NB4 (cell line): ENCODE measurements at regions not wholly inside any gene's neighbourhood (a gene's known extent, or its start where the extent isn't known, plus 50 kb on each side); places are given as distances from the start of the nearest gene placed in this dataset.

Experiments used
- DNase-seq: peaks from one replicate; pipeline ENCODE4 v3.0.0; 2010; ENCODE audit warnings: low read depth
- H3K4me3 ChIP-seq: one replicate; pipeline ENCODE4 v1.5.1; 2011; ENCODE audit warnings: mild to moderate bottlenecking, low read depth, low read length, moderate library complexity
- MYC ChIP-seq: IDR thresholded peaks from 2 replicates; pipeline ENCODE4 v1.6.1; 2011; ENCODE audit warnings: low read depth, low read length
- POLR2A ChIP-seq: IDR thresholded peaks from 2 replicates; pipeline ENCODE4 v1.6.1; 2011; ENCODE audit warnings: mild to moderate bottlenecking; ENCODE audit not compliant: insufficient read length; ENCODE audit errors: extremely low read depth
- TF ChIP-seq, protein P1 (sequence below): IDR thresholded peaks from one replicate; pipeline ENCODE4 v1.5.1; 2012; ENCODE audit warnings: low read depth, low read length
- TF ChIP-seq, protein P2 (sequence below): IDR thresholded peaks from 2 replicates; pipeline ENCODE4 v1.6.1; 2011; ENCODE audit warnings: low read depth, low read length

DNA sequence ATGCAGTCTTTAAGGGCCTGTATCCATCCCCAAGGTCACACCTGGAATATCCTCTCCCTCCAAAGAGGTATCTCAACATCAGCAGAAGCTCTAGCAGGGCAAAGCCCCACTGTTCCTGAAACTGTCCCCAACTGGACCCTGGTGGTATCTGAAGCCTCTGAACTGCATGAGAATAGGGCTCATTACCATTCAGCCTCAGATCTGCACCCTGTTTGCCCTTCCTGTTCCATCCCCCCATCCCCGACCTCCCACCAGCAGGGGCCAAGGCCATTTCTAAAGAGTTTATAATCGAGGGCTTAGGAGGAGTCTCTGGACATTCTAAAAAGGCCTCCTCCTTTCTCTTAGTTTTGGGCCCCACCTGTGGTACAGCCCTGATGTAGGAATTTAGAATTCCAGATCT lies 74.0 kb upstream of the THY1 start:
- DNase-seq = no peak
- TF ChIP-seq POLR2A = no peak
- TF ChIP-seq, protein P1, sequence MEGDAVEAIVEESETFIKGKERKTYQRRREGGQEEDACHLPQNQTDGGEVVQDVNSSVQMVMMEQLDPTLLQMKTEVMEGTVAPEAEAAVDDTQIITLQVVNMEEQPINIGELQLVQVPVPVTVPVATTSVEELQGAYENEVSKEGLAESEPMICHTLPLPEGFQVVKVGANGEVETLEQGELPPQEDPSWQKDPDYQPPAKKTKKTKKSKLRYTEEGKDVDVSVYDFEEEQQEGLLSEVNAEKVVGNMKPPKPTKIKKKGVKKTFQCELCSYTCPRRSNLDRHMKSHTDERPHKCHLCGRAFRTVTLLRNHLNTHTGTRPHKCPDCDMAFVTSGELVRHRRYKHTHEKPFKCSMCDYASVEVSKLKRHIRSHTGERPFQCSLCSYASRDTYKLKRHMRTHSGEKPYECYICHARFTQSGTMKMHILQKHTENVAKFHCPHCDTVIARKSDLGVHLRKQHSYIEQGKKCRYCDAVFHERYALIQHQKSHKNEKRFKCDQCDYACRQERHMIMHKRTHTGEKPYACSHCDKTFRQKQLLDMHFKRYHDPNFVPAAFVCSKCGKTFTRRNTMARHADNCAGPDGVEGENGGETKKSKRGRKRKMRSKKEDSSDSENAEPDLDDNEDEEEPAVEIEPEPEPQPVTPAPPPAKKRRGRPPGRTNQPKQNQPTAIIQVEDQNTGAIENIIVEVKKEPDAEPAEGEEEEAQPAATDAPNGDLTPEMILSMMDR = no peak
- H3K4me3 ChIP-seq = no peak overlapping the region

DNA sequence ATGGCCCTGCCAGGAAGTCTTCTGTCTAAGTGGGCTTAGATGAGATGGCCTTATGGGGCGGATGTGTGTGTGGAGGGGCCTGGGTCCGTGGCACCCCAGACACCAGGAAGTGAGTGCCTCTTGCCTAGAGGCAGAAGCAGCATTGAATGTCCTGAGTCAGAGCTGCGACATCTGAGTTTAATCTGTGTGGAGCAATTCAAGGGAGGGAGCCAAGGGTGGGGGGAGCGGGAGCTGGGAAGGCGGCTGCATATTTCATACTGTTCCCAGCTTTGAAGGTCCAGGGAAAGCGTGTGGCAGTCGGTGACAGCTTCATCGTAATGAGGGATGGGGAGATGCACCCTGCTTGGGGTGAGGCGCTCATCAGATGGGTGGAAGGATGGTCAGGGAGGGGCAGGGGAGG lies 73.5 kb upstream of the THY1 start:
- DNase-seq = no peak
- H3K4me3 ChIP-seq = no peak overlapping the region
- TF ChIP-seq, protein P1 = no peak
- TF ChIP-seq MYC = no peak
- TF ChIP-seq POLR2A = no peak
- TF ChIP-seq, protein P2, sequence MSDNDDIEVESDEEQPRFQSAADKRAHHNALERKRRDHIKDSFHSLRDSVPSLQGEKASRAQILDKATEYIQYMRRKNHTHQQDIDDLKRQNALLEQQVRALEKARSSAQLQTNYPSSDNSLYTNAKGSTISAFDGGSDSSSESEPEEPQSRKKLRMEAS = no peak

DNA sequence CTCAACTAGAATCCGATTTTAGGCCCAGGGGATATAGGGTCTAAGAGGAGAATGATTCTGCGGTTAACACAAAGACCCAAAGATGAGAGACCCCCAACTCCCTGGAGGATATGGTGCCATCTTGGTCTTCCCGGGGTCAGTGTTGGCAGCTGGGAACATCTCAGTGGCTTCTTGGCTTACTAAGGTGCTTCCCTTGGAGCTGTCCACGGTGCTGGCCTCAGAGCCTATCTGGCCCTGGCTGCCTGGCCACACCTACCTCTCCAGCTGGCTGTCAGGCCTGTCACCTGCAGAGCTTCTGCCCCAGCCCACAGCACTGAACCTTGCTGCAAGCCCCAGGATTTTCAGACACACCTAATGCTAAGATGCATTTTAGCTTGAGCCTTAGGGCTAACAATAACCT lies 70.7 kb upstream of the THY1 start:
- TF ChIP-seq, protein P1 = no peak
- TF ChIP-seq, protein P2 = no peak
- TF ChIP-seq MYC (no peak), POLR2A (no peak)
- peak; percentile 47 for DNase-seq
- no peak overlapping the region for H3K4me3 ChIP-seq

DNA sequence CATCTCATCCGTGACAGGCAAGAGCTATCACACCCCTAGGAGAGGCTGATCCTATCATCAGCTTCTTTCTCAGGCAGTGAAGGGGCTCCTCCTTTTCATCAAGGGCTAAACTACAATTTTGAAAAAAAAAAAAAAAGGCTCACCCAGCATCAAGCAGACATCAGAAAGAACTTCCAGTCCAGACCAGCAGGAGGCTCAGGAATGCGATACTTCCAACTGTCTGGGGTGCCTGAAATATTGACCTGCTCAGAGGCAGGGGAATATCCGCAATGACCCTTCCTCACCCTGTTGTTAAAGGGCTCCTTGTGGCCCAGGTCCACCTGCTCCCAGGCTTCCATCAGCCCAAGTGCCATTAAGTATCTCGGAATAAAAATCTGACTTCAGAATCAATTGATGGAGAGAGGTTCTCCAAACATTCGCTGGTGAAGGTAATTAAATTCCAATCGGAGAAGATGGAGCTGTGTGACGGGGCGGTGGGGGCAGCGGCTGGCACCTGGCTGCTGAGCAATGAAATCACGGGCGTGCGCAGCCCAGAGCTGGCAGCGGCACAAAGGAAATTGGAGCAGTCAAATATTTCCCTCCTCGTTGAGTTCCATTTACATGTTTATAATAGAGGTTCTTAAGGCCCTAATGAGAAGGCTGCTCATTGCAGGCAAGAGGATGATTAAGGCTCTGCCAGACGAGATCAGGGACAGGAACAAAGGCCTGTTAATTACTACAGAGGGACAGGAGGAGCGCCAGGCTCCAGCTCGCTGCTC lies 69.0 kb upstream of the THY1 start:
- no peak overlapping the region for H3K4me3 ChIP-seq
- TF ChIP-seq MYC = no peak
- TF ChIP-seq POLR2A = no peak
- TF ChIP-seq, protein P2 = no peak
- TF ChIP-seq, protein P1 = no peak
- no peak for DNase-seq

DNA sequence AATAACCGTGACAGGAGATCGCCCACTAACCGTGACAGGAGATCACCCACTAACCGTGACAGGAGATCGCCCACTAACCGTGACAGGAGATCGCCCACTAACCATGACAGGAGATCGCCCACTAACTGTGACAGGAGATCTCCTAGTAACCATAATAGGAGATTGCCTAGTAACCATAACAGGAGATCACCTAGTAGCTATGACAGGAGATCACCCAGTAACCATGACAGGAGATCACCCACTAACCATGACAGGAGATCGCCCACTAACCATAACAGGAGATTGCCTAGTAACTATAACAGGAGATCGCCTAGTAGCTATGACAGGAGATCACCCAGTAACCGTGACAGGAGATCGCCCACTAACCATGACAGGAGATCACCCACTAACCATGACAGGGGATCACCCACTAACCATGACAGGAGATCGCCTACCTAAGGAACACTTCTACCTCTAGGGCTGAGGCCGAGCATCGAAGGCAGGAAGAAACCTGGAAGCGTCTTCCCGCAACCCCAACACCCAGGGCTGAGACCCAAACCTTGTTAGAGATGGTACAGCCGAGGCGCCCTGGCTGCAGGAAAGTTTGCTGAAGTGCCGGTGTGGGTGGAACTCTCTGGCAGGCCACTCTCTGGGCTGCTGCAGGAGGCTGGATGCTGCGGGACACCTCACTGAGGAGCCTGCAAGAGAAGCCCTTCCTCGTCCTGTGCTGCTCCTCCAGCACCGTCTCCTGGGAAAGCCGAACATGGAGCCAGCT lies 67.5 kb upstream of the THY1 start:
- no peak for DNase-seq
- no peak for TF ChIP-seq MYC
- TF ChIP-seq, protein P2 = no peak
- no peak for TF ChIP-seq POLR2A
- TF ChIP-seq, protein P1 = no peak

More for the DNA sequence above, 67.5 kb upstream of the THY1 start:
- no peak overlapping the region for H3K4me3 ChIP-seq
